DND-41 (cell line): ENCODE measurements at regions not wholly inside any gene's neighbourhood (a gene's known extent, or its start where the extent isn't known, plus 50 kb on each side); places are given as distances from the start of the nearest gene placed in this dataset.

Experiments used
- CTCF ChIP-seq: IDR thresholded peaks from 2 replicates; pipeline ENCODE4 v1.5.1; 2012; ENCODE audit warnings: borderline replicate concordance, low read length, moderate library complexity, mild to moderate bottlenecking; ENCODE audit not compliant: poor library complexity, severe bottlenecking; ENCODE audit errors: extremely low read depth
- EZH2 ChIP-seq: IDR thresholded peaks from 3 replicates; pipeline ENCODE4 v1.6.1; 2012; ENCODE audit warnings: borderline replicate concordance, low read depth, mild to moderate bottlenecking, moderate library complexity, low read length, inconsistent platforms; ENCODE audit not compliant: severe bottlenecking

GRCh38 chr2:55115761-55116597 lies 65.7 kb upstream of the RTN4 start:
- TF ChIP-seq CTCF (no peak), EZH2 (no peak)
